ENCODE measurements at regions not wholly inside any gene's neighbourhood (a gene's known extent, or its start where the extent isn't known, plus 50 kb on each side); places are given as distances from the start of the nearest gene placed in this dataset.

DNA sequence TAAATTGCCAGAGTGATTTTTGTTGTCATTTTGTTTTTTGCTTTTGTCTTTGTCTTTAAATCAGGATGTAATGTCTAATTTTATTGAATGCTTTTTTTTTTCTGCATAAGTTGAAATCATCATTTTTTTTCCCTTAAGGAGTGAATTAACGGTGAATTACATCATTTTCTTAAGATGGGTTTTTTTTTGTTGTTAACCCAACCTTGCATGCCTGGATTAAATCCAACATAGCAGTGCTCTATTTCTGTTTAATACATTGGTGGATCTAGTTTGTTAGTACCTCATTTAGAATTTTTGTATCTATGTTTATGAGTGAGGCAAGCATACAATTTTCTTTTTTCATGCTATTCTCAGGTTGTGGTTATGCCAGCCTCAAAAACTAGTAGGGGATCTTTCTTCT, 186.4 kb upstream of the TMC3 start:
- FAIRE-seq (no peak), DNase-seq (ENCODE audit: insufficient read length, low spot score) (no peak)
- TF ChIP-seq, protein P1, sequence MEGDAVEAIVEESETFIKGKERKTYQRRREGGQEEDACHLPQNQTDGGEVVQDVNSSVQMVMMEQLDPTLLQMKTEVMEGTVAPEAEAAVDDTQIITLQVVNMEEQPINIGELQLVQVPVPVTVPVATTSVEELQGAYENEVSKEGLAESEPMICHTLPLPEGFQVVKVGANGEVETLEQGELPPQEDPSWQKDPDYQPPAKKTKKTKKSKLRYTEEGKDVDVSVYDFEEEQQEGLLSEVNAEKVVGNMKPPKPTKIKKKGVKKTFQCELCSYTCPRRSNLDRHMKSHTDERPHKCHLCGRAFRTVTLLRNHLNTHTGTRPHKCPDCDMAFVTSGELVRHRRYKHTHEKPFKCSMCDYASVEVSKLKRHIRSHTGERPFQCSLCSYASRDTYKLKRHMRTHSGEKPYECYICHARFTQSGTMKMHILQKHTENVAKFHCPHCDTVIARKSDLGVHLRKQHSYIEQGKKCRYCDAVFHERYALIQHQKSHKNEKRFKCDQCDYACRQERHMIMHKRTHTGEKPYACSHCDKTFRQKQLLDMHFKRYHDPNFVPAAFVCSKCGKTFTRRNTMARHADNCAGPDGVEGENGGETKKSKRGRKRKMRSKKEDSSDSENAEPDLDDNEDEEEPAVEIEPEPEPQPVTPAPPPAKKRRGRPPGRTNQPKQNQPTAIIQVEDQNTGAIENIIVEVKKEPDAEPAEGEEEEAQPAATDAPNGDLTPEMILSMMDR (IDR thresholded peaks at IDR 0.05; ENCODE audit: insufficient read depth, missing control alignments): no peak

DNA sequence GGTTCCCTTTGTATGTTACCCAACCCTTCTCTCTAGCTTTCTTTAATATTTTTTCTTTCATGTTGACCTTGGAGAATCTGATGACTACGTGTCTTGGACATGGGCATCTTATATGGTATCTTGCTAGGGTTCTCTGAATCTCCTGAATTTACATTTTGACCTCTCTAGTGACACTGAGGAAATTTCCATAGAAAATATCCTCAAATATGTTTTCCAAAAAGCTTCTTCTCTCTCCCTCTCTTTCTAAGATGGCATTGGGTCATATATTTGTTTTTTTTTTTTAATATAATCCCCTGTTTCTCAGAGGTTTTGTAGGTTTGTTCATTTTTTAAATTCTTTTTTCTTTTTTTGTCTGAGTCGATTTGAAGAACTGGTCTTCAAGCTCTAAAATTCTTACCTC, 184.0 kb upstream of the TMC3 start:
- TF ChIP-seq, protein P1 (IDR thresholded peaks at IDR 0.05; ENCODE audit: insufficient read depth, missing control alignments): no peak
- DNase-seq (ENCODE audit: insufficient read length, low spot score) (no peak), FAIRE-seq (no peak)

DNA sequence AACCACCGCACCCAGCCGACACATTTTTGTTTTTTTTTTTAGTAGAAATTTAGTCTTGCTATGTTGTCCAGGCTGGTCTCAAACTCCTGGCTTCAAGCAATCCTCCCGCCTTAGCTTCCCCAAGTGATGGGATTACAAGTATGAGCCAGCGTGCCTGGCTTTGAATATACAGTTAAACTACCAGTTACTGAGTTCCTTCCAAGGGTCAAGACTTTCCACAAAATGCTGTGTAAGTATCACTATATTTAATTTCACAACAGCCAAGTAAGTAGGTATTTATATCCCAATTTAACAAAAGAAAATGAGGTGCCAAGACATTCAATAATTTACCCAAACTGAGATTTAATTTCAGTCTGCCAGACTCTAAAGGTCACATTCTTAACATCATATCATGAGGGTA, 181.3 kb upstream of the TMC3 start:
- DNase-seq (ENCODE audit: insufficient read length, low spot score): no peak
- FAIRE-seq: no peak
- TF ChIP-seq, protein P1 (IDR thresholded peaks at IDR 0.05; ENCODE audit: insufficient read depth, missing control alignments): no peak

DNA sequence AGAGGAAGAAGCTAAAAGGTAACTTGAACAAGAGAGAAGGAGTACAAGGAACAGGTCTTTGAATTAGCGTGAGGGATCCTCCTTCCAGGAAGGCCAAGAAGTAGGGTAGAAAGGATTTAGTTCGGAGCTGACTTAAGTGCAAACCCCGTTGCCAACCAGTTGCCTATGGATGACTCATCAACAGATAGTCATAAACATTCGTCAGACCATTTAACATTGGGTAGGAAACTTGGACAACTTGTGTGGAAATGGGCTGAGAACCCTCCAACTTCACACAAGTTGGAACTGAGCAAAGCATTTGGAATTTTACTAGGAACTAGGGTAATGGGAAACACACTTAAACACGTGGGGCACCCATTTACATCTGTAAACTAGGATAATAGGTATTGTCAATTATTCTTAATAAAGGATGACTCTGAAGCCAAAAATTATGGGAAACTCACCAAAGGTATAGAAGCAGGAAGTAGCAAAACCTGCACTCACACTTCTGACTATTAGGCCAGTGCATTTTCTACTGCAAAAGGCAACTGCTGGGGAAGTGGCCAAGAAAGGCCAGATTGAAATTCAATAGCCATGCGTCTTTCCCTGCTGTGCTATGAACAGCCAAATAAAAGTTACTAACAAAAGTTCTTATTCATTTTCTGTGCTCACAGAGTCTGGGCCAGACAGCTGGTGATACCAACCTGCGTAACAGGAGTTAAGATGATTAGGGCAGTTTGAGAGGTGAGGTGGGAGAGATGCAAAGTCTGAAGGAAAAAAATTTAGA, 174.5 kb upstream of the TMC3 start:
- TF ChIP-seq, protein P1 (IDR thresholded peaks at IDR 0.05; ENCODE audit: insufficient read depth, missing control alignments): no peak
- no peak for DNase-seq (ENCODE audit: insufficient read length, low spot score)
- no peak for FAIRE-seq

DNA sequence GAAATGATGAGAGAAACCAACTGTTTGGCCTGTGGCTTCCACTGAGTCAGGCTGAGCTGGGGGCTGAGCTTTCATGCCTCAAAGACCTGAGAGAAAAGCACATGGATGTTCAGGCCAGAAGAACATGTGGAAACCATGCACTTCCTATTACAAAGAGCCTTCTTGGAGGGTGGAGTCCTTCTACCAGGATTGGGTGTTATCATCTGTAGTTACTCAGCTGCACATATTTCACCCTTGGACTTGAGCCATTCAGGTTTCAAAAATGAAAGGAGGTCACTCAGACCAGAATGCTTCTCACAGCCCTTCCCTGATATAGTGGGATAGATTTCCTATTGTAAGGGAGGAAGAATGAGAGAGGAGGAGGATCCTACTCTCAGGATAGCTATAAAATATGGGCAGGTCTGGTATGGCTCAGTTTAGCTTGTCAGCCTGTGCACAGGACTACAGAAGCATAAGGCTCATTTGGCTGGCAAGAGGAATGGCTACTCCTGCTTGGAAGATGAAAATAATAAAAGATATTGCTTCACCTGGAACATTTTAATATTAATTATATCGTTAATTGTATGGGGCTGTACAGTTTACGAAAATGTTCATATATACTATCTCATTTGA, 173.6 kb upstream of the TMC3 start:
- DNase-seq (ENCODE audit: insufficient read length, low spot score) (no peak), FAIRE-seq (no peak)
- TF ChIP-seq, protein P1 (IDR thresholded peaks at IDR 0.05; ENCODE audit: insufficient read depth, missing control alignments): no peak

DNA sequence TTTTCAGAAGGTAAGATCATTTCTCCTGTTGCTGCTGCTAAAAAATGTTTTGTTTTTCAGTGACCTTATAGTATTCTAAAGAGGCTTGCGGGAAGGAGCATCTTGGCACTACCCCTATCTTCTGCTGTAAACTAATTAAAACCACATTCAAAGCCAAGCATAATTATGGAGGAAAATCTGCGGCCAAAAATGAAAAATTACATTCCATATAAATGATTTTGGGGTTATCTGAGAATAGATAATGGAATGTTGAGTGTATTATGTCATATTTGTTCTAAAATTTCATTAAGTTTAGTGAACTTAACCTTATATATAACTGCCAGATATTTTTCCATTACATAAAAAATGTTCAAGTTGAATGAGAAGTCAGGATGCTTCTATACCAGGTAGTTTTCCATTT, 170.4 kb upstream of the TMC3 start:
- no peak for DNase-seq (ENCODE audit: insufficient read length, low spot score)
- no peak for FAIRE-seq
- TF ChIP-seq, protein P1 (IDR thresholded peaks at IDR 0.05; ENCODE audit: insufficient read depth, missing control alignments): no peak

DNA sequence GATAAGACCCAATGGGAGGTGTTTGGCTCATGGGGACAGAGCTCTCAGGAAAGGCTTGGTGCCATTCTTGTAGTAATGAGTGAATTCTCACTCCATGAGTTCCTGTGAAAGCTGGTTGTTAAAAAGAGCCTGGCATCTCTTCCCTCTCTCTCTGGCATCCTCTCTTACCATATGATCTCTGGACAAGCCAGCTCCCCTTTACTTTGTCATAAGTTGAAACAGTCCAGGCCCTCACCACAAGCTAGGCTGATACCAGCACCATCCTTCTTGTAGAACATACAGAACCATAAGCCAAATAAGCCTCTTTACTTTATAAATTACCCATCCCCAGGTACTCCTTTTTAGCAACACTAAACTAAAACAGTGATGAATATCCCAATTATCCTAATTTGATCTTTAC, 166.9 kb upstream of the TMC3 start:
- TF ChIP-seq, protein P1 (IDR thresholded peaks at IDR 0.05; ENCODE audit: insufficient read depth, missing control alignments): no peak
- DNase-seq (ENCODE audit: insufficient read length, low spot score) (no peak), FAIRE-seq (no peak)

Measured in D721Med (cell line).